ENCODE measurements at regions not wholly inside any gene's neighbourhood (a gene's known extent, or its start where the extent isn't known, plus 50 kb on each side); places are given as distances from the start of the nearest gene placed in this dataset.

- peaks cover 6% of the 10 kb centered on the region for H3K9me3 Mint-ChIP-seq
- ATAC-seq (ENCODE audit: low read depth) (no peak), DNase-seq (ENCODE audit: low spot score in 2 of 2) (no peak)
- no peak overlapping the region for H3K27ac Mint-ChIP-seq
- no peaks in the 10 kb centered on the region for H3K27me3 Mint-ChIP-seq
- H3K36me3 Mint-ChIP-seq: no peaks in the 10 kb centered on the region
- no peak overlapping the region for H3K4me3 Mint-ChIP-seq
- H3K4me1 Mint-ChIP-seq: no peaks in the 10 kb centered on the region
Observed at GRCh38 chr11:16469968-16470367, 113.6 kb upstream of the SOX6 start.

GRCh38 chr11:16468735-16469453 lies 112.5 kb upstream of the SOX6 start:
- H3K4me1 Mint-ChIP-seq: no peaks in the 10 kb centered on the region
- DNase-seq (ENCODE audit: low spot score in 2 of 2) (no peak), ATAC-seq (ENCODE audit: low read depth) (no peak)
- peaks cover 3% of the 10 kb centered on the region for H3K9me3 Mint-ChIP-seq
- no peaks in the 10 kb centered on the region for H3K36me3 Mint-ChIP-seq
- no peak overlapping the region for H3K27ac Mint-ChIP-seq
- no peaks in the 10 kb centered on the region for H3K27me3 Mint-ChIP-seq
- H3K4me3 Mint-ChIP-seq: no peak overlapping the region

DNA sequence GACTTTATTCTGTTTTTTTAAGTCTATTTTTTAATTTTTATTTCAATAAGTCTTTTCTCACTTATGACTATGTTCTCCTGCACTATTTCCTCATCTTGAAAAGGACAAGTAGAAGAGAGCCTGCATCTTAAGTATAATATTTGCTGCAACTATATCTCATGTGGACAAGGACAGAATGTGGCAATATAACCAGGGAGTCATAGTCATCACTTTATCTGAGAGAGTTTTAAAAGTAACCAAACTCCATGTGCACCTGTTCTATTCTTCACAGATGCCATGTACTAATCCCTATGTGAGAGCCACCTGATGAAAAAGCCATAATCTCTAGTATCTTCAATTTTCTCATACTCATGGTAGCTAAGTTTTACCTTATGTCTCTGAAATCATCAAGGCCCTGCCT lies 104.2 kb upstream of the SOX6 start:
- peaks cover 1% of the 10 kb centered on the region for H3K9me3 Mint-ChIP-seq
- ATAC-seq (ENCODE audit: low read depth) (no peak), DNase-seq (ENCODE audit: low spot score in 2 of 2) (no peak)
- no peaks in the 10 kb centered on the region for H3K27me3 Mint-ChIP-seq
- no peak overlapping the region for H3K4me3 Mint-ChIP-seq
- H3K27ac Mint-ChIP-seq: no peak overlapping the region
- no peaks in the 10 kb centered on the region for H3K4me1 Mint-ChIP-seq
- no peaks in the 10 kb centered on the region for H3K36me3 Mint-ChIP-seq

DNA sequence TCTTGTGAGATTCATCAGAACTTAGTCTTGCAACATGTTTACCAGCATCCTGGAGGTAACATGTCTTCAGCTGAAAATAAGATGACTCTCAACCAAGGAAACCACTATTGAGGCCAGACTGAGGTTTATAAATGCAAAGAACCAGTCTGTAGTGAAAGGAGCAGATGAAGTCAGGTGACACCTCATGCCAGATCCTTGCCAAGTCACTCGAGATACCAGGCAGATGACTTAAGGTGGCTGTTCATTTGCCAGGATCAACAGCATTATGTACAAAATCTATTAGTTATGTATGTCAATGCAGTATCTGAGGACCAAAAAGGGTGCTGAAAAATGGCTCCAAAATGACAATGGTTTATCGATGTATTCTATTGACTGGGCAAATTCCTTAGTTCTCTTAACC lies 100.0 kb upstream of the SOX6 start:
- ATAC-seq (ENCODE audit: low read depth): no peak
- Mint-ChIP-seq H3K9me3 (peaks cover 1% of the 10 kb centered on the region), H3K4me1 (no peaks in the 10 kb centered on the region), H3K27ac (no peak overlapping the region), H3K27me3 (no peaks in the 10 kb centered on the region), H3K36me3 (no peaks in the 10 kb centered on the region), H3K4me3 (no peak overlapping the region)
- no peak for DNase-seq (ENCODE audit: low spot score in 2 of 2)

GRCh38 chr11:16454289-16454863 lies 98.0 kb upstream of the SOX6 start:
- no peak overlapping the region for H3K27ac Mint-ChIP-seq
- no peaks in the 10 kb centered on the region for H3K27me3 Mint-ChIP-seq
- H3K9me3 Mint-ChIP-seq: no peaks in the 10 kb centered on the region
- ATAC-seq (ENCODE audit: low read depth) (no peak), DNase-seq (ENCODE audit: low spot score in 2 of 2) (no peak)
- H3K4me1 Mint-ChIP-seq: no peaks in the 10 kb centered on the region
- H3K4me3 Mint-ChIP-seq: no peak overlapping the region
- no peaks in the 10 kb centered on the region for H3K36me3 Mint-ChIP-seq

DNA sequence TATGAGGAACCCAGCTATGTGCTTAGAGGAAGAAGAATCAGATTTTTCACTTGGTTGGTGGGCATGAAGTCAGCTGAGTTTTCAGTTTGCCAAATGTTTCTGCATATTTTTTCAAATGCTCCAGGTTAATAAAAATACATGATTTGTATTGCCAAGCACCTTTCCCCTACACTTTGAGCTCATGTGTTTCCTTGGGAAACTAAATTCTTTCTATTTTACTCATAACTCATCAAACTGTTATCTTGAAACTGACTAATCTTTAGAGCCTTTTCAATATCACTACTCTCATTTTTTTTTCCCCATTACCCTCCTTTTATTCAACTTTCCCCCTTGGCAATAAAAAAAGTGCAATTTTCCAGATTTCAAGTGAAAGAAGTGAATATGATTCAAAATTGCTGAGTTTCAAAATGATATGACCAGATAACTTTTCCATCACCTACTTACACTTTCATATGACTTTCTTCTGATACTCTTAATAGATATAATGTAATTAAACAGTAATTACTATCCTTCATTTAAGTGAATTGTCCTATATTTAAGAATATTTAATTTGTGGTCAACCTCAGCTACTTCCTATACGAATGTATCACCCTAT lies 91.9 kb upstream of the SOX6 start:
- Mint-ChIP-seq H3K9me3 (peaks cover 2% of the 10 kb centered on the region), H3K4me1 (no peaks in the 10 kb centered on the region), H3K27ac (no peak overlapping the region), H3K36me3 (no peaks in the 10 kb centered on the region), H3K4me3 (no peak overlapping the region), H3K27me3 (no peaks in the 10 kb centered on the region)
- ATAC-seq (ENCODE audit: low read depth) (no peak), DNase-seq (ENCODE audit: low spot score in 2 of 2) (no peak)

DNA sequence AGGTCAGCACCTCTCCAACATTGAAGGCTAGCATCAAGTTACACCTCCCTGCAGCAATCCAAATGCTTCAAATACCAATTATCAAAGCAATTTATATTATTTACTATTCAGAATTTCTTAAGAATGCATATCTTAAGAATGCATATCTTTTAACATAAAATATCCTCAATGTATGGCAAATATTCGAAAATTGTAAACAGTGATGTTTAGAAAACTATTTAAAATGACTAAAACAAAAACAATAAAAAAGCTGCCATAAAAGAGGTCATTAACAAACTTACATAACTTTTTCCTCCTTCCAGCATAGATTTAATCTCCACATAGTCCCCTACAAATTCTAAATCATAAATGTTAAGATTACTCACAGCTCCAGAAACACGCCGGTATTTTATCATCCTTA lies 85.1 kb upstream of the SOX6 start:
- Mint-ChIP-seq H3K36me3 (no peaks in the 10 kb centered on the region), H3K9me3 (peaks cover 2% of the 10 kb centered on the region), H3K4me1 (no peaks in the 10 kb centered on the region), H3K27ac (no peak overlapping the region), H3K4me3 (no peak overlapping the region), H3K27me3 (no peaks in the 10 kb centered on the region)
- ATAC-seq (ENCODE audit: low read depth) (no peak), DNase-seq (ENCODE audit: low spot score in 2 of 2) (no peak)

- Mint-ChIP-seq H3K27me3 (no peaks in the 10 kb centered on the region), H3K4me3 (no peak overlapping the region), H3K9me3 (peaks cover 3% of the 10 kb centered on the region), H3K36me3 (no peaks in the 10 kb centered on the region), H3K27ac (no peak overlapping the region), H3K4me1 (no peaks in the 10 kb centered on the region)
- no peak for ATAC-seq (ENCODE audit: low read depth)
- DNase-seq (ENCODE audit: low spot score in 2 of 2): no peak
Observed at GRCh38 chr11:16440136-16440535, 83.8 kb upstream of the SOX6 start.

GRCh38 chr11:16434036-16434435 lies 77.7 kb upstream of the SOX6 start:
- Mint-ChIP-seq H3K9me3 (peaks cover 18% of the 10 kb centered on the region), H3K4me3 (no peak overlapping the region), H3K36me3 (no peaks in the 10 kb centered on the region), H3K27me3 (no peaks in the 10 kb centered on the region), H3K4me1 (no peaks in the 10 kb centered on the region), H3K27ac (no peak overlapping the region)
- no peak for ATAC-seq (ENCODE audit: low read depth)
- no peak for DNase-seq (ENCODE audit: low spot score in 2 of 2)

GRCh38 chr11:16430674-16431073 lies 74.3 kb upstream of the SOX6 start:
- no peak for DNase-seq (ENCODE audit: low spot score in 2 of 2)
- Mint-ChIP-seq H3K27ac (no peak overlapping the region), H3K9me3 (peaks cover 15% of the 10 kb centered on the region), H3K4me3 (no peak overlapping the region), H3K36me3 (no peaks in the 10 kb centered on the region), H3K4me1 (no peaks in the 10 kb centered on the region), H3K27me3 (no peaks in the 10 kb centered on the region)
- no peak for ATAC-seq (ENCODE audit: low read depth)

DNA sequence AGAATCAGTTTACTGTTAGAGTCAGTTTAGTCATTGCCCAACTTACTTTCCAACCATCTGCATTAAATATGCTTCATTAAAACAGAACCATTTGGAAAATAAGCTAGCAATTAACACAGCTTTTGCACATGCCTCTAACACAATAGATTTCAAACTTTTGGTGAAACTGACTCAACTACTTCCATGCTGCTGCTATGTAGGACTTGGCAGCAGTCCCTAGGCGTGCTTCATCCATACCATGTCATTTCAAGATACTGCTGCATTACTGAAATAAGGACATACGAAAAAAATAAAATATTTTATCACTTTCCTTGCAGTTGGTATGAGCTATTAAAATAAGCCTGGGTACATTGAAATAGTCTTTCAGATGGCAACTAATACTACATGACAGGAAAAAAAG lies 65.5 kb upstream of the SOX6 start:
- no peaks in the 10 kb centered on the region for H3K4me1 Mint-ChIP-seq
- H3K27me3 Mint-ChIP-seq: no peaks in the 10 kb centered on the region
- no peak for ATAC-seq (ENCODE audit: low read depth)
- H3K9me3 Mint-ChIP-seq: no peaks in the 10 kb centered on the region
- no peak for DNase-seq (ENCODE audit: low spot score in 2 of 2)
- H3K27ac Mint-ChIP-seq: no peak overlapping the region
- H3K36me3 Mint-ChIP-seq: no peaks in the 10 kb centered on the region
- no peak overlapping the region for H3K4me3 Mint-ChIP-seq

- H3K36me3 Mint-ChIP-seq: no peaks in the 10 kb centered on the region
- no peaks in the 10 kb centered on the region for H3K4me1 Mint-ChIP-seq
- no peaks in the 10 kb centered on the region for H3K27me3 Mint-ChIP-seq
- ATAC-seq (ENCODE audit: low read depth) (no peak), DNase-seq (ENCODE audit: low spot score in 2 of 2) (no peak)
- H3K4me3 Mint-ChIP-seq: no peak overlapping the region
- no peak overlapping the region for H3K27ac Mint-ChIP-seq
- no peaks in the 10 kb centered on the region for H3K9me3 Mint-ChIP-seq
Observed at GRCh38 chr11:16418428-16419097, 62.2 kb upstream of the SOX6 start.

- no peaks in the 10 kb centered on the region for H3K4me1 Mint-ChIP-seq
- H3K4me3 Mint-ChIP-seq: no peak overlapping the region
- DNase-seq (ENCODE audit: low spot score in 2 of 2) (no peak), ATAC-seq (ENCODE audit: low read depth) (no peak)
- no peak overlapping the region for H3K27ac Mint-ChIP-seq
- H3K27me3 Mint-ChIP-seq: no peaks in the 10 kb centered on the region
- H3K36me3 Mint-ChIP-seq: no peaks in the 10 kb centered on the region
- no peaks in the 10 kb centered on the region for H3K9me3 Mint-ChIP-seq
Observed at GRCh38 chr11:16412525-16413172, 56.3 kb upstream of the SOX6 start.

GRCh38 chr11:16410479-16410878 lies 54.1 kb upstream of the SOX6 start:
- Mint-ChIP-seq H3K9me3 (peaks cover 2% of the 10 kb centered on the region), H3K27me3 (no peaks in the 10 kb centered on the region), H3K4me1 (no peaks in the 10 kb centered on the region), H3K36me3 (no peaks in the 10 kb centered on the region), H3K27ac (no peak overlapping the region), H3K4me3 (no peak overlapping the region)
- DNase-seq (ENCODE audit: low spot score in 2 of 2) (no peak), ATAC-seq (ENCODE audit: low read depth) (no peak)
